C1 segment of cervical spinal cord (tissue), 14 donors: ENCODE measurements at regions not wholly inside any gene's neighbourhood (a gene's known extent, or its start where the extent isn't known, plus 50 kb on each side); places are given as distances from the start of the nearest gene placed in this dataset.

ENCODE experiments used
- DNase-seq, 14 donors: peaks; one replicate each; lab custom pipeline; 2025; lab: John Stamatoyannopoulos, UW

- DNase-seq = no peak
Observed at GRCh38 chr2:111636905-111637304, 247.1 kb downstream of the ANAPC1 start.

- DNase-seq = no peak
Observed at GRCh38 chr2:111638274-111638877, 245.6 kb downstream of the ANAPC1 start.

GRCh38 chr2:111640480-111640879, 243.5 kb downstream of the ANAPC1 start:
- DNase-seq = no peak

GRCh38 chr2:111642586-111643327, 241.2 kb downstream of the ANAPC1 start:
- no peak for DNase-seq

GRCh38 chr2:111643759-111644158, 240.2 kb downstream of the ANAPC1 start:
- DNase-seq = no peak

GRCh38 chr2:111647359-111647758, 236.6 kb downstream of the ANAPC1 start:
- no peak for DNase-seq

- no peak for DNase-seq
Observed at GRCh38 chr2:111652038-111652437, 232.0 kb downstream of the ANAPC1 start.

GRCh38 chr2:111652681-111653080, 231.3 kb downstream of the ANAPC1 start:
- DNase-seq = no peak

- no peak for DNase-seq
Observed at GRCh38 chr2:111653103-111653624, 230.8 kb downstream of the ANAPC1 start.

GRCh38 chr2:111653913-111654312, 230.1 kb downstream of the ANAPC1 start:
- no peak for DNase-seq

GRCh38 chr2:111654829-111655228, 229.2 kb downstream of the ANAPC1 start:
- no peak for DNase-seq

GRCh38 chr2:111656436-111656835, 227.6 kb downstream of the ANAPC1 start:
- no peak for DNase-seq

GRCh38 chr2:111656894-111657293, 227.1 kb downstream of the ANAPC1 start:
- DNase-seq = no peak

GRCh38 chr2:111657351-111657975, 226.5 kb downstream of the ANAPC1 start:
- no peak for DNase-seq

- no peak for DNase-seq
Observed at GRCh38 chr2:111659361-111660333, 224.3 kb downstream of the ANAPC1 start.

GRCh38 chr2:111660811-111661210, 223.2 kb downstream of the ANAPC1 start:
- DNase-seq = no peak

GRCh38 chr2:111661286-111661940, 222.6 kb downstream of the ANAPC1 start:
- no peak for DNase-seq

- no peak for DNase-seq
Observed at GRCh38 chr2:111662039-111662770, 221.8 kb downstream of the ANAPC1 start.

GRCh38 chr2:111662771-111663470, 221.1 kb downstream of the ANAPC1 start:
- no peak for DNase-seq
